Stimulated activated CD4-positive, alpha-beta T cell treated with anti-CD3 and anti-CD28 coated beads, Interleukin-1b, Interleukin-23, amount 100 ng/mL, for 24 hours (primary cell): ENCODE measurements at regions not wholly inside any gene's neighbourhood (a gene's known extent, or its start where the extent isn't known, plus 50 kb on each side); places are given as distances from the start of the nearest gene placed in this dataset.
"Not testable (repeated sequence)": the region's sequence is repeated elsewhere in the genome, so short reads cannot be mapped to it uniquely, and the experiment has no call there.

Experiments used
- DNase-seq, 4 experiments: peaks; one replicate each; pipeline ENCODE4 v3.0.0-alpha.2; 2020; ENCODE audit warnings: low read depth in 4 of 4, low spot score in 1 of 4

DNA sequence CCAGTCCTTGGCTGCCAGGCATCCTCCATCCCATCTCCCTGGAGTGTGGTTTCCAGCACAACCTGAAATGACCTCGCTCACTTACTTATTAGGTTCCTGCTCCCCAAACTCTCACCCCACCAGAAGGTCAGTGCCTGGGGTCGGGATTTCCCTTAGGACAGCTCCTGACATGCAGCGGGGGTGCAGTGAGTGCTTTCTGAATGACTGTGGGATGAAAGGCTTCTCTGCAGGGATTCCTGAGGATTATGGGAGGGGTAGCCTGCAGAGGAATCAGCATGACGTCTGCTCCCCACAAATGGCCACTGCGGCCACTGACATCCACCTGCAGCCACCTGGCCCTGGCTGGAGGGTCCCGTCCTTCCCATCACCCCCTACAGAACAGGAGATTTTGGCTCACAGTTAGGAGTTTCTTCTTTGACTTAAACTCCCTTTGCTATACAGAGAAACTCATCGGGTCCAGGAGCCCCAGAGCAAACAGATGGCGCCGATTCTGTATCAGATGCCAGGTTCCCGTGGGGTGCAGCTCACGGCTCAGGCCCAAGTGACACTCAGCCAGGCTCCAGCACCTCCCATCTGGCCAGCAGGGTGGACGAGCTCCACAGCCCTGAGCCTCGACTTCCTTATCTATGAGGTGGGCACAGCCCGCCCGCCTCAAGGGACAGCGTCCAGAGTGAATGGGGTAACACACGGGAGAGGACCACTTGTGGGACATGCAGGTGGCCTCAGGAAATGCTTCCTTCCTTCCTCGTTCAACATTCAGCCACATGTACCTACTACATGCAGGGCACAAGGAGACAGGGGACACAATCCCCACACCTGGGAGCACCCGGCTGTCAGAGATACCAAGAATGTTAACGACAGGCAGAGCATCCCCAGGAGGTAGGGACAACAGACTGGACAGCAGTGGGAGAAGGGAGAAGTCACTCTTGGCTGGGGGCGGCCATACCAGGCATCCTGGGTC, 69.8 kb downstream of the RMI2 start:
- DNase-seq, result no peak

DNA sequence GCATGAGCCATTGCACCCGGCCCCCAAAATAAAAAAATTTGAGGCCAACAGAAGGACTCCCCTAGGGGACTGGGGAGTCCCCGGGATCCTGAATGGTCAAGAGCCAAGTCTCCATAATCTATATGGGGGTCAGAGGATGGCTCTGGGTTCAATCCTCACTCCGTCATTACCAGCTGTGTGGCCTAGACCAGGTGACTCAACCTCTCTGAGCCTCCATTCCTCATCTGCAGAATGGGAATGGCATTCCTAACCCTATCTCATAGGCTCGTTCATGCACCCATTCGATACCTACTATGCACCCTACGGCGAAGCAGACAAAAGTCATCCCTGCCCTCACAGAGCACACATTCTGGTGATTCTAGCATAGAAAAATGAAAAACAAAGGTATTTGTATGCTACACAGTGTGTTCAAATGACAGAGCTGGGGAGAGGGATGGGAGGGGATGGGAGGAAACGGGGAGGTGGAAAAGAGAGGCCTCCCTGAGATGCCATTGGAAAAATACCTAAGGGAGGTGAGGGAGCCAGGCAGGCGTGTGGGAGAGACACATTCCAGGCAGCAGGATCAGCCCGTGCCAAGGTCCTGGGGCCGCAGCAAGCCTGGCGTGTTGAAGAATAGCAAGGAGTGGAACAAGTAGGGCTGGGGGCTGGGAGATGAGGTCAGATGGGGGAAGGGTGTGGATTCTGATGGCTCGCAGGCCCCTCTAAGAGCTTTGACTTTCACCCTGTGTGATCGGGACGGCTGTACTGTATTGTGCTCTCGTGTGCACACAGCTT, 71.2 kb downstream of the RMI2 start:
- no peak for DNase-seq

DNA sequence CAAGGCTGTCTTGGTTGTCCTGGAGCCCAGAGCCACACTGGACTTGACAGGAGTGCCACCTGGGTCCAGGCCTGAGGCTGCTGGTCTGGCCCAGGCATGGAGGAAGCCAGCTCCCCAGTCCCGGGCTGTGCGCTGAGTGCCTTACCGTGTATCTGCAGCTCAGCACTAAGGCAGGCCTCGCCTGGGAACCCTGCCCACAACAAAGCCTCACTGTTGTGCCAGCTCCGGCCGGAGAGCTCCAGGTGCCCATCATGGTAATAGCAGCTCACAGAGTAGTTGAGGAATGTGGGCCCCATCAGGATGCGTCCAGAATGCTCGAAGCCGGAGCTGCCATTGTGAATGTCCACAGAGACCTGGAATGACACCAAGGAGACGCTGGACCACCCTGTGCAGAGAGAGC, 72.2 kb downstream of the RMI2 start:
- no peak for DNase-seq

DNA sequence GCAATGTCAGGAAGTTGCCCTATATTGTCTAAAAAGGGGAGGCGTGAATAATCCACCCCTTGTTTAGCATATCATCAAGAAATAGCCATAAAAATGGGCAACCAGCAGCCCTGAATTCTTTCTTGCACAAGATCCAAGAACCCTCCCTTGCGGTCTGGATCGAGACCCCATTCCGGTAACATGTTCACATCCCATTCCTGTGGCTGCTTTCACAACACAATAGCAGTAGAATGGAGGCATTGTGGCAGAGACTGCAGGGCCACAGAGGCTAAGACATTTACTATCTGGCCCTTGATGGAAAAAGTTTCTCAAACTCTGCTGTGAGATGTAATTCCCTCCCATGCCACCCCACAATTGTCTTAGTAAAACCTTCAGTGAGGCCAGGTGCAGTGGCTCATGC, 73.2 kb downstream of the RMI2 start:
- DNase-seq, result no peak

DNA sequence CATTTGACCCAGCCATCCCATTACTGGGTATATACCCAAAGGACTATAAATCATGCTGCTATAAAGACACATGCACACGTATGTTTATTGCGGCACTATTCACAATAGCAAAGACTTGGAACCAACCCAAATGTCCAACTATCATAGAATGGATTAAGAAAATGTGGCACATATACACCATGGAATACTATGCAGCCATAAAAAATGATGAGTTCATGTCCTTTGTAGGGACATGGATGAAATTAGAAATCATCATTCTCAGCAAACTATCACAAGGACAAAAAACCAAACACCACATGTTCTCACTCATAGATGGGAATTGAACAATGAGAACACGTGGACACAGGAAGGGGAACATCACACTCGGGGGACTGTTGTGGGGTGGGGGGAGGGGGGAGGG, 74.8 kb downstream of the RMI2 start:
- not testable (repeated sequence) for DNase-seq

DNA sequence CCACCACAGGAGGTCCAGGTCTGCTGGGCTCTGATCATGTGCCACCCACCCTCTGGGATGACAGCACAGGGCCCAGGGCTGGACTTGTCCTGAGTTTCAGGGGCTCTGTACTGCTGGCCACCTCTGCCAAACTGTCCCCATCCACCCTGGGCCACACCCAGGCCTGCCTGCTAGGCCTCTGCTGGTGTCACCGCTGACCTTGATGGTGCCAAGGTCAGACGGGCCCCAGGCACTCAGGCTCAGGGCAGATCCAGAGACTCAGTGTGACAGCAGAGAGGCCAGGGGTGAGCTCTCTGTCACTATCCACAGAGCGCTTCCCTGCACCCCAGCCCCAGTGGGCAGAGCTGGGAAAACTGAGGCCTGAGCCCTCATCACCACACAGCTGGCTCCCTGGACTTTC, 75.6 kb downstream of the RMI2 start:
- DNase-seq, result no peak

DNA sequence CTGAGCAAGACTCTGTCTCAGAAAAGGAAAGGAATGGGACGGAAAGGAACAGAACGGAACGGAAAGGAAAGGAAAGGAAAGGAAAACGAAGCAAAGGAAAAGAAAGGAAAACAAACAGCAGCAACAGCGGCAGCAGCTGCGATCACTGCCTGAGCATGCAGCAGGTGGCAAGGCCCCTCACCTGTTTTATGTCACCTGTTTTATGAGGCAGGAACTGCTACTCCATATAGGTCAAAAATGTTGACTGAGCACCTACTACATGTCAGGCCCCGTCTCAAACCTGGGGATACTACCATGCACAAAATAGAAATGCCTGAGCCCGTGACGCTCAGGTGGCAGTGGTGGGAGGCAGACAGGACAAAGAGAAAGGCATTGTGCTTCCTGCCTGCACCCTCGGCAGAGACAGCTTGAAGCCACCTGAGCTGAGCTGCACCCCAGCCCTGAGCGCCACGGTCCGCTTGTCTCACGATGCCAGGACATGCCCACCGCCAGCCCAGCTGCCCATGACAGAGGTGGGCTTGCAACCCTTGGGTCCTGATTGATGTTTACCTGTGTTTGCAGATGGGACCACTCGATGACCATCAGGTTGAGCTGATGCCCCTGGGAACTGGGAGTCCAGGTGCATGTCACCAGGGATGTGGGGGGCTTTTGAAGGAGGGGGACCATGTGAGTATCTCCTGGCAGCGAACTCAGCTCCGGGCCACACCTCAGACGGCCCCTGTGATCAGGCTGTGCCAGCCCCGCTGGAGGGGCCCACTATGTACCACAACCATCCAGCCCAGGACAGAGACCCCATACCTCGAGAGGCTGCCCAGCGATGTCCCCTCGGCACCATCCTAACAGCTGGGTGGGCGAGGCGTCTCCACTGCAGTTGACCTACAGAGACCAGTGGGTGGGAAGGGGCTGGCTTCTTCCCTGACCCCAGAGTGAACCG, 77.4 kb downstream of the RMI2 start:
- DNase-seq, result no peak

DNA sequence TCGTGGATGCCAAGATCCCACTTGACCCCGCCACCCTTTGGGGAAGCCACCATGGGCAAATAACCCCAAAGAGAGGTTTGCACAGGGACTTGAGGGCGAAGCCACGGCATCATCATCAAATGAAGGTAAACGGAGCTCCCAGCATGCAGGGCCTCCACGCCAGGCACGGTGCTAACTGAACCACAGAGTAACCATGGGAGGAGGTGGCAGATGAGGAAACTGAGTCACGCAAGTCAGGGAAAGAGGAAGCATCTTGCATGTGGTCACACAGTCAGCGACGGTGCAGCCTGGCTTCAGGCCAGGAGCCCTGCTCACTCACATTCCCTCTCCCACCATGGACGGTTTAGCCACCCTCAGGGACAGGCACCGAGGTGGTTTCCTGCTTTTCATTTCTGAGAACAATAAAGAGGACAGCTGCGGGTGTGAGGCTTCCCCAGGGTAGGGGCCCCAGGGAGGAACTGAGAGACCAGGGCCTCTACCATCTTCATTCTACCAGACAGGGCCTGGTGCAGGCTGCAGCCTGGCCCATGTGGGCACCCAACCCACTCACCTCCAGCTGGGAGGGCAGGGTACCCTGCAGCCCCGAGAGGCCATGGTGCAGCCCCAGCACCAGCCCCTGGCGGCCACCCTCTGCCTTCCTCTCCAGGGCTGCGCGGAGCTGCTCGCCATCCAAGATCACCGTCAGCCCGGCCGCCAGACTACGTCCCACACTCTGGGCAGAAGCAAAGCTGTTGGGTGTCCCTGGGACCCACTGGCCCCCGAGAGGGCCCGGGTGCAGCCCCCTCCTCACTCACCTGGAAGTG, 78.3 kb downstream of the RMI2 start:
- DNase-seq, result no peak

DNA sequence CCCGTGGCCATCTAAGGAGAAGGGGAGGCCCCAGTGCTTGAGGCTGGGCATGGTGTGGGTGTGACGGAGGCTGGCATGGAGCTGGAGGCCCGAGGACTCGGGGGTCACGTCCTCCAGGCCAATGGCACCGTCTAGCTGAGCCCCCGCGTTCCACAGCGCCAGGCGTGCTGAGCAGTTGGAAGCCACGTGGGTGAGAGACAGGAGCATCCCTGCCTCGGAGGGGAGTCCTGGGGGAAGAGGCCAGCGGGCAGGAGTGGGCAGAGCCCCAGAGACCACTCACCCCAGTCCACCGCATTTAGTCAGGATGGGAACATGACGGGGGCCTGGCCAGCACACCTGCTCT, 78.8 kb downstream of the RMI2 start:
- no peak for DNase-seq

DNA sequence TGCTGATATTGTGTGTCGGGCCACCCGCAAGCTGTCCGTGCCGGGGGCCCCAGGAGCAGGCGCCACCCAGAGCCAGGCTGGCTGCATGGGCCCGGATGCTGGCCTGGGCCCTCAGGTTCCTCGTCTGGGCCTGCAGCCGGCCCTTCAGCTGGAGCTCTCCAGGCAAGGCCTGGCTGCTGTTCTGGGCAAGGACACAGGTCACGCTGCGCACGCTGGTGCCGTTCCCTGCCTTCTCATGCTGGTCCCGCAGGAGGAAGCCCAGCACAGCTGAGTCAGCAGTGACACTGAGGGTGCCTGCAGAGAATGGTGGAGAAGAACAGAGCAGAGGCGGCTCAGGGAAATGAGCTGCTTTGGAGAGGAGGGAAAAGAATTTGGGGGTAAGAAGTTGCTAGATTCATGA, 79.9 kb downstream of the RMI2 start:
- no peak for DNase-seq

DNA sequence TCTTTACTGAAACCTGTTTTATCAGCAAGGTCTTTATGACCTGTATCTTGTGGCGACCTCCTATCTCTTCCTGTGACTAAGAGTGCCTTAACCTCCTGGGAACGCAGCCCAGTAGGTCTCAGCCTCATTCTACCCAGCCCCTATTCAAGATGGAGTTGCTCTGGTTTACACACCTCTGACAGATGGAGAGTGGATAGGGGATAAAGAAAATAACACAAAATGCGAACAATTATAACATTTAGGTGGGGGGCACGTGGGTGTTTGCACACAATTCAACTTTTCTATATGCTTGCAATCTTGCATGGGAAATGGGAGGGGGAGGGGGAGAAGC, 83.3 kb downstream of the RMI2 start:
- DNase-seq, result no peak

DNA sequence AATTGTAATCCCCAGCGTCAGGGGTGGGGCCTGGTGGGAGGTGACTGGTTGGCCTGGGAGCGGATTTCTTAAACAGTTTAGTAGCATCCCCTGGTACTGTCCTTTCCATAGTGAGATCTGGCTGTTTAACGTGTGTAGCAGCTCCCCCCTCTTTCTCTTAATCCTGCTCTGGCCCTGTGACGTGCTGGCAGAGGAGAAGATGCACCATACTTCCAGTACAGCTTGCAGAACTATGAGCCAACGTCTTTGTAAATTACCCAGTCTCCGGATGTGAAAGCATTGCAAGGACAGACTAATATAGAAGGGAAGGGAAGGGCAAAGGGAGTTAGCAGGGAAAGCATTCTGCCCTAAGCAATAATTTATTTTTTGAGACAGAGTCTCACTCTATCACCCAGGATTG, 83.9 kb downstream of the RMI2 start:
- DNase-seq, result no peak

DNA sequence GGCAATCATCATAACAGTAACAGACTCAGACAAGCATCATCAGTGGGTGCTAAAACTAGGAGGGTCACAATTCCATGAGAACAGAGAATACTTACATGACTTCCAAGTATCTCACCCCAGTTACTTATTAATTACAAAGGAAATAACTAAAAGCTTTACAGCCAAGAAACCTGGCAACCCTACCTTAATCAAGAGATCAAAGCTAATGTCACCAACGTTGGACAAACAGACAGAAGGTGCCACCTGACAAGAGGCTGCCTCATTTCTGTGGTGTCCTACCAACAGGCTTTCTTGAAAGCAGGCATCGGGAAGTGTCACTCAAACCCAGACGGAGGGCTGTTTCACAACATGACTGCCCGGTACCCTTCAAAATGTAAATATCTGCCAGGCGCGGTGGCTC, 84.6 kb downstream of the RMI2 start:
- no peak for DNase-seq

DNA sequence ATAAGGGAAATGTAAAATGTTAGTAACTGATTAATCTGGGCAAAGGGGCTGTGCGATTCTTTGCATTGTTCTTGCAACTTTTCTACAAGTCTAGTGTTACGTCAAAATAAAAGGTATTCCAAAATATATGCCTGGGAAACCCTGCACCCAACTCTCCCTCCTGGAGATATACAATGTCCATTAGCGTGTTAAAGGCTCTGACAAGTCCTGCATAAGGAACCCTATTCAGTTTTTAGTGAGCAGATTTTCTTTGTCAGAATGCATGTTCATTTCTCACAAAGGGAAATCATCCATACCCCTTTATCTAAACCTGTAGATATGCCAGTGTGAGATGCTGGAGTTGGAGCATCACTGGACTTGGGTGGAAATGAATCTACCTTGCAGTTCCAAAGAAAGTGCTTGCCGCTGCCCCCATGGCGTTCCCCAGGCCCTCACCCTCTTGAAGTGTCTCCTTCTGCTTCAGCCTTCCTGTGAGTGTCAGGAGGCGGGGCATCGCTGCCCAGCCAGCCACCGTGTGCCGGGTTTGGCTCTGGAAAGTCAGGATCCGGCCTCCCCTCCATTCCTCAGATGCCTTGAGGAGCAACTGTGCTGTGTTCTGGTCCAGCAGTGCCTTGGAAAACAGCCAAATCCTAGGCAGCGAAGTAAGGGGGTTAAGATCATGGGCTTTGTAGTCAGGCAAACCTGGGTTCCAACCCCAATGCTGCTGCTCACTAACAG, 85.5 kb downstream of the RMI2 start:
- DNase-seq, result no peak

DNA sequence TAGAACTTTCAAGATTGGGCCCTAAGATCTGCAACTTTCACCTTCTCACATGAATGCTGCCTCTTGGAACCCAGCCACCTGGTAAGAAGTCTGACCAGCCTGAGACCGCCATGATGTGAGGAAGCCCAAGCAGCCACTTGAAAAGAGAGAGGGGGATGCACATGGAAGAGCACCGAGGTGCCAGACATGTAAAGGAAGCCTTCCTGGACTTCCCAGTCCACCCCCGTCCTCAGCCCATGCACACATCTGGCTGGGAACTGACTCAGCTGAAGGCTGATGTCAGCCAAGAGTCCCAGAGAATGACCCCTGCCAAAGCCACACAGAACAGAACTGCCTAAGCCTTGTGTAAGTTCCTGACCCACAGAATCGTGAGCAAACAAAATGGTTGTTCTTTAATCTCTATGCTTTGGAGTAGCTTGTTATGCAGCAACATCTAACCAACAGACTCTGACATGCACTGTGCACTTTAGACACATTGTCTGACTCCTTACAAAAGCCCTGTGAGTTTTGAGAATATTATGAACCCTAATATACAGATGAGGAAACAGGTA, 86.7 kb downstream of the RMI2 start:
- DNase-seq, result no peak

DNA sequence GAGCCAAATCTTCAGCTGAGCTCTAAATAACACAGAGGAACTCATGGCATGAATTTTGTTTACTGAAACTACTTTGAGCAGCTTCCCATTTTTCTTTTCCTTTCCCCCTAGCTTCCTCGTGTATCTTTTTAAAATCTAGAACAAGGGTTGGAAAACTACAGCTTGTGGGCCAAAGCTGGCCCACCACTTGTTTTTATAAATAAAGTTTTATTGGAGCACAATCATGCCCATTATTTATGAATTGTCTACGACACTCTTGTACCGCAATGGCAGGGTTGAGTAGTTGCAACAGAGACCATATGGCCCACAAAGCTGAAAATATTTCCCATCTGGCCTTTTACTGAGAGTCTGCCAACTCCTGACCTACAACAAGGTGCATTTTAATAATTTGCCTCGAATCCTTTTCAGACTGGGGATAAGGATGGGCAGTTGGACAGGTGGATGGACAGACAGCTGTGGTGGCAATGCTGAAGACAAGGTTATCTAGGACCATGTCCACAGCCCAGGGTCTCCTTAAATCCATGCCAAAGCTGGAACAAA, 87.7 kb downstream of the RMI2 start:
- no peak for DNase-seq

DNA sequence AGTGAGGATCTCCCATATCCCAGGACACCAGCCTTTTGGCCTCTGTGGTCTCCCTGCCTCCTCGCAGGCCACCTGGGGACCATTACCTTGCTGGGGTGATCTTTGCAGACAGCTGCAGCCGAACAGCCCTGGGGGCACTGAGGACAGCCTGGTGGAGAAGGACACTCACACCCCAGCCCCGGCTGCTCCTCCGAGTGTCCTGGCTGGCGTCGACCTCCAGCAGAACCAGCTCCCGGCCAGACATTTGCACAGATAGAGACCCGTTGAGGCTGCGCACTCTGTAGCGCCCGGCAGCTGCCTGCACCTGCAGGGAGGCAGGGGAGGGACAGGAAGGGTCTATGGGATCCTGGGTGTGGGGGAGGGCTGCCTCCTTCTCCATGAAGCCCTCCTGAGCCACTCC, 90.3 kb downstream of the RMI2 start:
- no peak for DNase-seq

DNA sequence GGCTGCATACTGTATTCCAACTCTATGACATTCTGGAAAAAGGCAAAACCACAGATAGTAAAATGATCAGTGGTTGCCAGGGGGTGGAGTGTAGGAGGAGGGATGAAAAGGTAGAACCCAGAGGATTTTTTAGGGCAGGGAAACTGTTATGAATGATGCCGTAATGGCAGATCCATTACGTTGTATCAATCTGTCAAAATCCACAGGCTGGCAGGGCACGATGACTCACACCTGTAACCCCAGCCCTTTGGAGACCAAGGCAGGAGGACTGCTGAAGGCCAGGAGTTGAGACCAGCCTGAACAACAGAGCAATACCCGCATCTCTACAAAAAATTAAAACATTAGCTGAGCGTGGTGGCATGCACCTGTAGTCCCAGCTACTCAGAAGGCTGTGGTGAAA, 91.8 kb downstream of the RMI2 start:
- DNase-seq, result no peak

DNA sequence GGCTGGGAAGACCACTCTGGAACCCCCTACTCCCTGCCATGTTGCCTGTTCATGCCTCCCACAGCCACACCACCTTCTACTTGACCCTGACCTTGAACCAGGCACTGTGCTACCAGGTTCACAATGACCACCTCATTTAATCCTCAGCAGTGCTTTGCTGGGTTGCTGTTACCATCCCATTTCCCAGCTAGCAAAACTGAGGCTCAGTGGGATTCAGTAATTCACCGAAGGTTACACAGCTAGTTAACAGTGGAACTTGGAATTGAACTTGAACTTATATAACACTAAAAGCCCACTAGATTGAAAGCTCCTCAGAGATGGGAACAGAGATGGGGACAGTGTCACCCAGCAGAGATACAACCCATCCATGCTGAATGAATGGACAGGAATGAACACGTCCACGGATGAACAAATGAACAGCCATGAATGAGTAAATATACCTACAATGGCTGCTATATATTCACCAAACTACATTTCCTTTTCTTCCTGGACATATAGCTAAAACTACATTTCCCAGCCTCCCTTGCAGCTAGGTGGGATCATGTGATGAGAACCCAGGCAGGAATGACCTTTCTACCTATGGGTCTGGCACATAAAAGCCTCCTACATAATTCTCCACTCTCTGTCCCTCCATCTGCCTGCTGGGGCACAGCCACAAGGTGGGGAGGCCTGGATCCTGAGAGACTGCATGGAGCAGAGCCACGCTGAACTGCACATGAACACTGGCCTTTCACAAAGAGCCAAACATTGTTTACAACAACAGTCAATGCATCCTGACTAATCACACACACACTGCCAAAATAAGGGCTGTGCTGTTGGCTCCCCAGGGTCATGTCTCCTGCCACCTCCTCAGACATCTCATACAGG, 94.8 kb downstream of the RMI2 start:
- no peak for DNase-seq
